ENCODE measurements at regions not wholly inside any gene's neighbourhood (a gene's known extent, or its start where the extent isn't known, plus 50 kb on each side); places are given as distances from the start of the nearest gene placed in this dataset.
A peak's percentile ranks its signal among the peaks of the same experiment; 100 is the strongest.
"Not testable (repeated sequence)": the region's sequence is repeated elsewhere in the genome, so short reads cannot be mapped to it uniquely, and the experiment has no call there.

DNA sequence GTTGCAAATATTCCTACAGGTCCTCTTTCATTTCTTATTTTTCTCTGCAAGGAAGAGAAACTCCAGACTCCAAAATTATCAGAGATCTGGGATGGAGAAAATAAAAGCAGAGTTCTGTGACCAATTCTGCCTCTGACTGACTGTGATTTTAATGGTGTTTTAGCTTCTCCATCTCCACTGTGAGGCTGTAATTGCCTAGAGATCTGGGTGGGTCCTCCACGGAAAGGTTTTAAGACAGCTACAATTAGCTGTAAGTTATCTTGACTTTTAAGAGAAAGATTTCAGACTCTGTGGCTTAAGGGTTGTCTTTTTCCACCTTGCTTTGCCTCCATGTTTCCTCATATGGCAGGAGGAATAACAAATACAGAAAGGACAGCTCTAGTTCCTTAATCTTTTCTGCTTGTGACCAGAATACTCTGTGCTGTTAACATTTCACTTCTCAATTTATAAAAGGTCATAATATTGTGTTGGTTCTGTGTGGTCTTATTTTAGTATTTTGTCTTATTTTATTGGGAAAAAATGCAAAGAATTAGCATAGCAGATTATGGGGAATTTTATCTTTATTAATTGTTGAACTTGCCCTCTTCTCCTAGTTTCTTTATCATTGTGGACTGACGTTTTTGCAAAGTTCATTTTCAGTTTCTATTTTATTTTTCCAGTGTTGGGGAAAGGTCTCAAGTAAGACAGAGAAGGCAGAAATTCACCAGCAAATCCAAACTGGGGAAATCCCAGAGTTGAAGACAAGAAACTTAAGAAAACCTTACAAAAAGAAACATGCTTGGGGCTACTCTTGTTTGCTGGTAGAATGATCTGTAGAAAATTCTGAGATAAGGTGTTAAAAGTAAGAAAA lies 157.9 kb downstream of the RAP2B start:
- no peak for DNase-seq

DNA sequence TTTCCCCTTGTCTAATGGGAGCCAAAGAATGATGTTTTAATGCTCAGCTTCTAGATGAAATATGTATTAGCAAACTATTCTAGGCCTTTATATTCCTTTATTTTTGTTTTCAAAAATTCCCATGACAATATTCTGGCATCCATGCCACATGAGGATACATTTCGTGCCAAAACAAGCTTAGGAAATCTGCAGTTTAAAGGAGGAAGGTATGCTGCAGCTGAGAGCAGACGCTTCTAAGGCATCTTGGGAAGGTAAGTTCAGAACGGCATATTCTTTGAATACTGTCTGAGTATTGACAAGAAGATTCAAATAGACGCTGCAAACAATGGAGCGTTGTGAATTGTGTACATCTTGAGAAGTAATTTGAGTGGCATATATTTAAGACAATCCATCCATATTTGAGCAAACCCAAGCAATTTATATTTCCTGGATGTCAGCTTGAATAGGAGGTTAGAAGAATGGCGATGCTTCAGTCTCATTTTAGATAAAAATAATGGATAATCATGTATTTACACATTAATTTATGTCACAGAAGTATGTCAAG lies 158.6 kb downstream of the RAP2B start:
- no peak for DNase-seq

DNA sequence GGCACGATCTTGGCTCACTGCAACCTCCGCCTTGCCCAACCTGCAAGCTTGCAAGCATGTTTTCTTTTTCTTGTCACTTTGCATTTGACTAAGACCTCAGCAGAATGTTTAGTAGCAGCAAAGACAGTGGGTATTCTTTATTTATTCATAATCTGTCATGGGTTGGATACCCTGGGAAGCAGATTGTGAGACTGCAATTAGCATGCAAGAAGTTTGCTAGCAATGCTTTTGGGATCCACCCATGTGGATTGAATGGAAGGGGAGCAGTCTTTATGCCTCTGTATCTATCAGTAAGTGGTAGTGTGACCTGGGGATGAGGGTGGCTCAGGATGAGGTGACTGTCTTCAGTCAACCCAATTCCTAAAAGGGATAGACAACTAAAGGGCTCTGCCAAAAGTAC lies 166.7 kb downstream of the RAP2B start:
- no peak for DNase-seq

DNA sequence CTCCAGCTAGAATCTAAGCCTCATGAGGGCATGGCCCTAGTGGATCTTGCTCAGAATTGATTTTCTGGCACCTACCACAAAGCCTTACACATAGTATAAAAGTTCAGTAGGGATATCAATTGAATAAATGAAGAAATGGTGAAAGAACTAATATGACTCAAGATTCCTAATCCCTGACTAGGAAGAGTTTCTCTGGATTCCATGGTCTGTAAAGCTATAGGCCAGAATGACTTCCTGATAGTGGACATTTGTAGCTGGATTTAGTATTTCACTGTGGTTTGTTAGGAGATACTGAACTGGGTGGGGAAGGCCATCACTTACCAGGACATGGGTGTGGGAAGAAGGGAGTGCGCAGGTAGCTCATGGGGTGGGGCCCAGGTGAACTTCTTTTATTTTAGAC lies 168.9 kb downstream of the RAP2B start:
- DNase-seq = no peak

DNA sequence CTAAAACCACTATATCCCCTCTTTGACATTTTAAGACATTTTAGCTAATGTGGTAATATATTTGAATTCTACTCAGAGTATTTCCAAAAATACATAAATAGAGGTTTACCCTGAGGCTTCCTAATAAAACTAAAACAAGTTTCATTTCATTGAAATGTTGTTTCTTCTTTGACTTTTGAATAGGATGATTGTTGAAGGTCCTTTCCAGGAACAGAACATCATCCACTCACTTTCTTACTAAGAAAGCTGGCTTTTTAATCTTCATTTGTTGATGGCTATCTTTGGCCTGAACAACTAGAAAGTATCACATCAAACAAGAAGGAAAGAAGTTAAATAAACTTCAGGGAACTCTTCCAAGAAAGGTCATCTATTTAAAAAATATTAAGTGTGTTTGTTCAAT lies 169.7 kb downstream of the RAP2B start:
- DNase-seq = no peak

DNA sequence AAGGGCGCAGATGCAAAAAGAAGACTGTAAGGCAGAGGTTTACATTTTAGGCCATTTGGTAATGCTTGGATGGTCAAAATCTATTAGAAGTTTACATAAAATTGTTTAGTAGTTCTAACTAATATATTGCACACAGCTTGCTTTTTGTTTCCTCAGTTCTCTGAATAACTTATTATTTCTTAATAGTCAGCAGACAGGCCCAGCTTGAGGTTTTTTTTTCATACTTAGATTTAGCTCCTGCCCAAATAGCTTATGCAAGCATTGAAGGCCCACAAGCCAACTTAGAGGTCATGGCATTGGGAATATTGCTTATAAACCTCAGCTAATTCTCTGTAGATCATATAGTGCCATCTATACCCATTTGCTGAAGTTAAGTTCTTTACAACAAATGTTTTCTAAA lies 172.5 kb downstream of the RAP2B start:
- DNase-seq = no peak

DNA sequence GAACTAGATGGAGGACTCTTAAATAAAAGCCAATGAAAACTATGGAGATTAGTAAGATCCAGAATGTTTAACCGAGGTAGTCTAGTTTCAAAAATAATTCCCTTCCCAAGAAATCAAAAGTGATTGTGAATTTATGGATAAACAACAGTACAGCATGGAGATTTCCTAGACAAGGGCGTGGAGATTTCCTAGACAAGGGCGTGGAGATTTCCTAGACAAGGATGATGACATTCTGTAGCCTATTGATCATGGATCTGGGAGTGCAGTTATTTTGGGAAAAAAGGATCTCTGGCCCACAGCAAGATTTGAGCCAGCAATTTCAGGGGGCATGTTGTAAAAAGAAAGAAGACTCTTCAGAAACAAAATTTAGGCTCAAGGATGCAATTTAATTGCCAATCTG lies 175.3 kb downstream of the RAP2B start:
- no peak for DNase-seq

DNA sequence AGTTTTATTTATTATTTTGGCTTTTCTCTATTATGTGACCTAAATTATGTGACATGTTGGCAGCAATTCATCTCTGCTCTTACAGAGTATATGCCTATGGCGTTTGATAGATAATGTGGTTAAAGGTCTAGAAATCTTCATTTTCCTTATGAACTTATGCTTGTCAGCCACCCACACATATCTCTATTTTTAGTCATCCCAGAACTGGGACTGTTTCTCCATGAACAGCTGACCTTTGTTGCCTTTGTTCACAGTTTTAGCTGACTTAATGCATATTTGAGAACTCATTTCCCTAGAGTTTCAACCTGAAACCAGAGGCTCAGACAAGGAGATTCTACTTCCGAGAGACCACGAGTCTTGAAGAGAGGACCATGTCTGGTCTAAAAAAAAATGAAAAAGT lies 176.5 kb downstream of the RAP2B start:
- no peak for DNase-seq

DNA sequence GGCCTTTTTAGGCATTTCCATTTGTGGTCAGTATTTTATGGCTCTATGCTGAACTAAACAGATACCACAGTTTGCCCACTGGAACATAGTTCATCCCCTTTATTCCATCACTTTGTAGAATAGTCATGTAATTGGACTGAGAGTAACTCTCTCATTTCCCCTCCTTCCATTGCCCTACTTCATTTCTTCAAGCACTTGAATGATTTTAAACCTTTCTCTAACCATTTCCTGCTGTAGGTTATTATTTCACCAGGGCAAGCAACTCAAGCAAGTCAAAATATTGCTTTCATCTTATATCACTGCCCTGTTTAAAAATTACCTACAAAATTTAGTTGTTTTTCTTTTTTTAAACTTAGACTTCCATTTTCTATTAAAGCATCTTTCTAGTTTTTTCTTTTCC lies 177.0 kb downstream of the RAP2B start:
- no peak for DNase-seq

DNA sequence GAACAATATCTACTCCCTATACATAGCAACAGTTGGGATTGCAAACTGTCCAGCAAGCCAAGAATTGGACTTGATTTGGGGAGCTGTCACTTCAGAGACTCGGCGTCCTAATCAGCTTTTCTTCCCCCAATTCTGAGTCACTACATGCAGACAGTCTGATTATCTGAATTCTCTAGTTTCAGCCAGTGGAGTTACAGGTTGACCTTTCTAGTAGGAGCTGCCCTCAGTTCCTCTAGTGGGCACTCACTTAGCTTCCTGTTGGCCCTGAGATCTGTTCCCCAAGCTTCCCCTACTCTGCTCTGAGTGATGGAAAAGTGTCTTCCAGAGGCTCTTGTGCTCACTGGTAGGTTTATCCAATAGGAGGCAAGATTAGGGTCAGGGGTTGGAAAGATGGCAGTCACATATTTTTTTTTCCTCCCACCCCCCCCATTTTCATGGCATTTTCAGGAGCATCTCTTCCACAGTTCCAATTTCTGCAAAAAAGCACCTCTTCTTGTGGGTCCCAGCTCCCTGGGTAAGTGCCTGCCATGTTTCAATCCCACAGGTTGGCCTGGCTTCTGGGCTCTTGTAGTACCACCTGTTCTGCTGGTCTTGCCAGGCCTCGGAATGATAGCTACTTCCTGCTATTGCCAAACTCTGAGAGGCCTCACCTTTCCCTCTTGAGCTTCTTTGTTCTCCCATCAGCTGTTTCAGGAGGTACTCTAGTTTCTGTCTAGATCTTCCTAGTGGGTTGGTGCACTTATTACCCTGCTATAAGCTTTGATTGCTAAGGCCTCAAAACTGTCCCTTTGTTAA lies 182.2 kb downstream of the RAP2B start:
- DNase-seq = no peak

DNA sequence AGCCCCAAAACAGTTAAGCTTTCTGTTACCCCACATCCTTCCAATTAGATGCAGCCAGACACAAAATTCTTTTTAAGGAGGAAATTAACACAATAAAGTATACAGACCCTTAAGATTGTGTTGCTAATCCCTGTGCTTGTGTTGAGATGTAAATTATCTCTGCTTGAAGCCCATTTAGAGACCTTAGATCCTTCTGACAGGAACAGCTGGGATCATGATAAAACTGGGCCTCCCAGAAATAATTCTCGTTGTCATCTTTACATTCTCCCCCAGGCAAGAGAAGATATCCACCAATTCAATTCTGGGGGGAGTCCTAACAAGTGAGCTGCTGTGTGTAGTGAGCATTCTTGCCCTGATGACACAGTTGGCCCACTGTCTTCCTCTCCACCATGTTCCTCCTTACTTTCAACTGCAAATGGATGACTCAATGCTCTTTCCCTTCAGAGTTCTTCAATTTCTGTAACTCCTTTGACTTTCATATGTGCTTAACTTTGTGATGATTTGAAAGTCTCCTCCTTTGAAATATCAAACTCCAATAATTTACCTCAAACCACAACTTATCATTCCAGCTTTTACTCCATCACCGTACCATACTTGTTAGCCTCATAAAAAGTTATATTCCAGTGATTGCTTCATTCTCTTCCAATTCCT lies 186.6 kb downstream of the RAP2B start:
- DNase-seq = no peak

DNA sequence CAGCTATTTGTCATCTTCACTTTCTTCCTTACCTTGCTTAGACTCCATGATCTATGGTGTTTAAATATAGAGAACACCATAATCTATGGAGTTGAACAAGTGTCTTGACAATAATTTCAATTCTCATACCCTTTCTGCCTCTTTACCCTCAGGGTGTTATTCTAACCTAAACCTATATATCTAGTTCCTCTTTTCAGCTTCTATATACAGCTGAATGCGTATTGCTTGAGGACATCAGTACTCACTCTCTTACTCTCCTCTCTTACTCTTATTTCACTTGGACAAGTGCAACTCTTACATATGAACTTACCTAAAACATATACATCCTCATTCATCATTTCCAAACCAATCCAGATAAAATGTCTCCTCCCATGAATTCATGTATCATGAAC lies 187.1 kb downstream of the RAP2B start:
- DNase-seq = no peak

DNA sequence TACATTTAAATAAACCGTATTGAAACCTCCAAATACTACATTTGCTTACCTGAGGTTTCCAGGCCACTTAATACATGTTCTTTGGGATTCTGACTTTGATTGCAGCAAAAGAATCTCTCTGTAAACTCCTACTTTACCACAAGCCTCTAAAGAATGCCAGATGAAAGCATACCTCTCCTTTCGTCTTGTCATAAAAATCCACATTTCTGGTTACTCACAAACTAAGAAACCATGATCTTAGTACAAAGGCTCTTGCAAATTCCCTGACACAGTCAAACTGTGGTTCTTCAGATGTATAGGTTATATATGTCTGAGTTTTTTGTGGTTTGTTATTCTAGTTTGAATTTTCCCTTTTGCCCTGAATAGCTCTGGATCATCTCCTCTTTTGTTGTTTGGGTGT lies 188.4 kb downstream of the RAP2B start:
- DNase-seq = no peak

DNA sequence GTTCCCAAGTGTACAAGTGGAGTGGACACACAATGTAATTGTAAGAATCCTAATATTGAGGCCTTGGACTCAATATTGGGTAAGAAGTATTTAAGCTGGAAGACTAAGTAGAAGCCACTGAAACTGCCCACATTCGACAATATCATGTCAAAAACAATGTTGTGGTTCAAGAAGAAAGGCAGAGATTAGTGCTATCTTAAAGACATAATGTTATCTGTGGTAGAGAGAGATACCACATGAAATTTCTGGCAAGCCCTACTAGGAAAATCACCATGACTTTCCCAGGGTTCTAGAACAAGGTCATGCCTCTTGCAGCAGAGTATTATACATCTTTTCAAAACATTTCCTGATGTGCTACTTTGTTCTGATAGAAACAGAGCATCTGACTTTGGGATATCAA lies 192.6 kb downstream of the RAP2B start:
- peak; percentile 48 for DNase-seq

DNA sequence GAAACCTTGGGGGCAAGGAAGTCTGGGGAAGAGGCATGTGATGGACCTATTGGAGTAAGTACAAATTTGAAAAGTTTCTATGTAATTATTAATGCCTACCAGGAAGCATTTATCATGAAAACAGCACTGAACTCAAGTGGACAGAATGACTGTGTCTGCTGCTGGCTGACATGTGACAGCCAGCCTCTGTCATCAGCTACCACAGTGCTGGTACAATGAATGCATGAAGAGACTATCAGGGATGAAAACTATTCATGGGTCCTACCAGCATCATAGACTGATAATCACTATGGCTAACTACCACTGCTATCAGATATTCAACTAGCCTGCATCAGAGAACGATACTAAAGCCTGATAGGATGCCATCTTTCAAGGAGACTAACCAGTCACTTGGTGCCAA lies 193.5 kb downstream of the RAP2B start:
- DNase-seq = no peak

DNA sequence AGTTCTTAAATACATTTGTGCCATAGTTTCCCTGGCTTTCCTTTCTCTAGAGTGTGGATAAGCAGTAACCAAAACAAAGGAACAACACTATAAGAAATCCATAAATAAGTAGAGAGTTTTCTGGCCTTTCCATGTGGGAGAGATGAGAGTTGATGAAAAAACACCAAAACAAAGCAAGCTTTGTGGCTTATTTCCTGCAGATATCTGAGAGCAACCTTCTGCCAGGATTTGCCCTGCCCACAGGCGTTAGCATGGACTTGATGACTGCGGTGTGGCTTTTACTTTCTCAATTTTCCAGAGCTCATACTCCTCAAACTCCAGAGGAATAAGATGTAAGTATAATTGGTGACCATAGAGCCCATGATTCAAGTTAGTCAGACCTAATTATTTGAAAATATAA lies 194.9 kb downstream of the RAP2B start:
- DNase-seq = no peak

DNA sequence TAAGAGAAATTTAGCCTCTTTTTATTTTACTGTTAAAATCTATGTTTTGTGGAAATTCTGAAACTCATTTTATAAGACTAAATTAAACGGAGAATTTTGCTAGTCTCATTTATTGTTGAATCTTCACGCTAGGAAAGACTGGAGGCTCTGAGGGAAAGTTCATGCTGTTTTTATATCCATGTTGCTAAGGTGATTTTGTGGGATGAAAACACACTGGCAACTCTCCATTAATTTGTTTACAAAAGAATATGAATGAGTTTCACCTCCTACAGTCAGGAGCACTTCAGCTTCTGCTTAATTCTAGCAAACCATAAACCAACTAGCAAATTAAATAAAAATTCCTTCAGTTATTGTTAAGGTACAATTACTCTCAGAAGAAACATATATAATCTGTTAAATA lies 195.4 kb downstream of the RAP2B start:
- DNase-seq = no peak

DNA sequence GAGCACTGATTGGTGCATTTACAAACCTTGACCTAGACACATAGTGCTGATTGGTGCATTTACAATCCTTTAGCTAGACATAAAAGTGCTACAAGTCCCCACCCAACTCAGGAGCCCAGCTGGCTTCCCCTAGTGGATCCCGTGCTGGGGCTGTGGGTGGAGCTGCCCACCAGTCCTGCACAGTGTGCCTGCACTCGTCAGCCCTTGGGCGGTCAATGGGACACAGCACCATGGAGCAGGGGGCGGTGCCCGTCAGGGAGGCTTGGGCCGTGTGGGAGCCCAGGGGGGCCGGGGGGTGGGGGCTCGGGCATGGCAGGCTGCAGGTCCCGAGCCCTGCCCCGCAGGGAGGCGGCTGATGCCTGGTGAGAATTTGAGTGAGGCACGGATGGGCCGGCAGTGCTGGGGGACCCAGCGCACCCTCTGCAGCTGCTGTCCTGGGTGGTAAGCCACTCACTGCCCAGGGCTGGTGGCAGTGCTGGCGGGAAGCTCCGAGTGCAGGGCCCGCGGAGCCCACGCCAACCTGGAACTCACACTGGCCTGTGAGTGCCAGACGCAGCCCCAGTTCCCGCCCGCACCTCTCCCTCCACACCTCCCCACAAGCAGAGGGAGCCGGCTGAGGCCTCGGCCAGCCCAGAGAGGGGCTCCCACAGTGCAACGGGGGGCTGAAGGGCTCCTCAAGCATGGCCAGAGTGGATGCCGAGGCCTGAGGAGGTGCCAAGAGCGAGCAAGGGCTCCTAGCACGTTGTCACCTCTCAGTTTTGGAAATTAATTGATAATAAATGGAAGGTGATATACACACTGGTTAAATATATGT lies 207.7 kb downstream of the RAP2B start:
- no peak for DNase-seq

DNA sequence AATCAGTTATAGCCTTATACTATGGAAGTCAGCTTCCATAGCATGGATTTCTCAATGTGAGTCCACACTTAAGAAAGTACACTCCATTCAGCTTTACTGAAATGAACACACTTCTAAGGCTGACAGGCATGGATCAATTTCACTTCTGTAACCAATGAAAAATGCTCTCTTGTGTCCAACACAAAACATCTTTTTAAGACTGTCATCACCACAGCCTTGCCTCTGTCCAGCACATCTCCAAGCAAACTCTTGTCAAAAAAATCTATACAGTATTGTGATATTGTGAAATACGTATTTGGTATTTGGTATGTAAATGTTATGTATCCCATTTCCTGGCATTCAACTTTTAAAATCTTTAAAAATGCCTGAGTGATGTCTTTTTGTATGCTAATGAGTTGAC lies 208.7 kb downstream of the RAP2B start:
- DNase-seq = no peak

DNA sequence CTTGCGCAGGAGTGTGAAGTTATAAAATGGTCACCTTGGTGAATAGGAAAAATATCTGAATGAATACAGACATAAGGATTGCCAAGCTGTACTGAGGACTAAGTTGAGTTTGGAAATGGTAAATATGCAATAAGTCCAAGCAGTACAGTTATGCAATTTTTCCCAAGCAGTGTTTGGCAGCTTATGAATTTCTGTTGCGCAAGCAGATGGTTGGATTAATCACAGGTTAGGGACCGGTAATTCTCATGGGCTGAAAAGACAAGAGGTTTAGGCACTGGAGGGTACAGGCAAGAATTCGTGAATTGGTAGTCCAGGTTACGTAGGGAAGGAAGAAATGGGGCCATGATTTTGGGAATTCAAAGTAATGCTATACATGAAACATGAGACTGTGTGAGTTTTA lies 210.3 kb downstream of the RAP2B start:
- no peak for DNase-seq

DNA sequence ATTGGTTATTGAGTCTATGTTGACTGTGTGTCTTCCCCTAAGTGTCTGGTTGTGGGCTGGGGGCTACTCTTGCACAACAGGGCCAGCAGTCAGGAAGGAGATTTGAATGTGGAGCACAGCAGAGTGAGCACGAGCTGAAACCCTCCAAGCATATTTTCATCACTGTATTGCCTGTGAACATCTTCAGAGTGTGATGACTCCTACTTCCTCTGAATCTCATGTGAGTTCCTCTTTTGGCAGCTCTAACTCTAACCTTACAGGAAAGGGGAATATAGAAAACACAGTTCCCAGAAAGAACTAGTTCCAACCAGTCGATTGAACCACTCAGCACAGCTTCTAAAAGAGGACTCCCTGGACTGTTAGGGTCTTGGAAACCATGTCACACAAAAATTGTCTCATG lies 211.6 kb downstream of the RAP2B start:
- DNase-seq = peak; percentile 31

DNA sequence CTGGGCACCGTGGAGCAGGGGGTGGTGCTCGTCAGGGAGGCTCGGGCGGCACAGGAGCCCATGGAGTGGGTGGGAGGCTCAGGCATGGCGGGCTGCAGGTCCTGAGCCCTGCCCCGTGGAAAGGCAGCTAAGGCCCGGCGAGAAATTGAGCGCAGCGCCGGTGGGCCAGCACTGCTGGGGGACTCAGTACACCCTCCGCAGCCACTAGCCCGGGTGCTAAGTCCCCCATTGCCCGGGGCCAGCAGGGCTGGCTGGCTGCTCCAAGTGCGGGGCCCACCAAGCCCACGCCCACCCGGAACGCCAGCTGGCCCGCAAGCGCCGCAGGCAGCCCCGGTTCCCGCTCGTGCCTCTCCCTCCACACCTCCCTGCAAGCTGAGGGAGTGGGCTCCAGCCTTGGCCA lies 216.3 kb downstream of the RAP2B start:
- DNase-seq = not testable (repeated sequence)

DNA sequence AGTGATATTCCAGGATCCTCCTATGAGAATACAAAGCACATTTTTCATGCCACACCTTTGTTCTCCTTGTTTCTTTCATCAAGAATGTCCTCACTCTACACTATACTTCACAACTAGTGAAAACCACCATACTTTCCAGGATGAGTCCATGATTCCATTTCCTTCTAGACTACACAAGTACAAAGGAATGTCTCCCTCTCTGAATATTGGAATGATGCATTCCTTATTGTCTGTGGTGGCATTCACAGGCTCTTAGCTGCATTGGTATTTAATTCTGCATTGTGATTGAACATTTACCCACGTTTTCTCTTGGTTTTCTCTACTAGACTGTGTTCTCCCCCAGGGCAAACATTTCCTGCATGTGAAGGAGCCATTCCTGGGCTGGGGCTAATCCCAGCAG lies 217.5 kb downstream of the RAP2B start:
- DNase-seq = no peak
